ENCODE measurements at regions not wholly inside any gene's neighbourhood (a gene's known extent, or its start where the extent isn't known, plus 50 kb on each side); places are given as distances from the start of the nearest gene placed in this dataset.
"Not testable (repeated sequence)": the region's sequence is repeated elsewhere in the genome, so short reads cannot be mapped to it uniquely, and the experiment has no call there.

DNA sequence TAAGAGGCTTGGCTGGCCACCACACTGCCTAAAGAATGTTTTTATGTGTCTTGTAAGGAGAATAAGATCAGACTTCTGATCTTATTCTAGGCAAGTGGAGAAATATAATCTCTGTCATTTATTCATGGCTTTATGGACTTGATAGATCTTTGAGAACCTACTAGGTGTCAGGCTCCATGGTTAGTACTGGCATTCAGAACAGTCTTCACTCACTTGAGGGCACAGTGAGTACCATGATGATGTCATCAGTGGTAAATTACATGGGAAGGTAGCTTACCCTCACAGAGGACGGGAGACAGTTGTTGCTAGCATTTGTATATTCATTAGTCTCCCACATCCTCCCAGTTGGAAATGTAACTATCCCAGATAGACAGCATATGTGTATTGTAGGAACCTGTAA is 53.5 kb upstream of the NEK3 start:
- H2AFZ ChIP-seq (ENCODE audit: control insufficient read depth, low read length); H3K27me3 ChIP-seq (ENCODE audit: control insufficient read depth, extremely low read depth, insufficient read depth, low read length); H3K9ac ChIP-seq (ENCODE audit: control insufficient read depth, extremely low read depth, insufficient read depth, low read length); H3K4me2 ChIP-seq (ENCODE audit: control insufficient read depth, extremely low read depth, insufficient read depth, low read depth, low read length); H3K9me3 ChIP-seq (ENCODE audit: control insufficient read depth, low read depth, low read length); DNase-seq (ENCODE audit: low read depth, low spot score); H3K27ac ChIP-seq (ENCODE audit: control insufficient read depth, insufficient read depth, low read length); H3K4me1 ChIP-seq (ENCODE audit: control insufficient read depth, extremely low read depth, insufficient read depth, low read length); FAIRE-seq; H3K79me2 ChIP-seq (ENCODE audit: control insufficient read depth, insufficient read depth, low read length); H3K9me1 ChIP-seq (ENCODE audit: control insufficient read depth, extremely low read depth, insufficient read depth, low read length); H3K36me3 ChIP-seq (ENCODE audit: control insufficient read depth in 2 of 2, extremely low read depth in 1 of 2, insufficient read depth in 2 of 2, low read length in 2 of 2); dilution Hi-C loops (cut with MboI; ENCODE audit: extremely low pct_ligation_motif_present, low sequenced_read_pairs); H4K20me1 ChIP-seq (ENCODE audit: control insufficient read depth, extremely low read depth, insufficient read depth, low read length); H3K4me3 ChIP-seq (ENCODE audit: control insufficient read depth in 2 of 3, extremely low read depth in 1 of 3, insufficient read depth in 2 of 3, low read depth in 1 of 3, low read length in 3 of 3): not testable (repeated sequence)

DNA sequence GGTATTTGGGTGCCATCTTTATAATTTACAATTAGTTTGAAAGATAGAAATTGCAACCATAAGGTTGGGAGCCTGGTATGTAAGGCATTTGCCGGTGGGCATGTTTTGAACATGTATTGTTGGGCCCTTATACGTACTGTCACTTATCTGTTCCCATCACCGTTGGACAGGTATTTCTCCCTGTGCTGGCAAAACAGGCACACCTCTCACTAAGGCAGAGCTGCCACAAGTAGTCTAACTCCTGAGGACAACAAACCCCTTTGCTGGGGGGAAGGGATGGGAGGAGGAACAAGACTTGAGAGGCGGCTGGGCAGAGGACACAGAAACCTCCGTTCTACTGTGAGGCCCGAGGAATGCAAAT is 52.0 kb upstream of the NEK3 start:
- H3K4me3 ChIP-seq (ENCODE audit: control insufficient read depth in 2 of 3, extremely low read depth in 1 of 3, insufficient read depth in 2 of 3, low read depth in 1 of 3, low read length in 3 of 3); H3K36me3 ChIP-seq (ENCODE audit: control insufficient read depth in 2 of 2, extremely low read depth in 1 of 2, insufficient read depth in 2 of 2, low read length in 2 of 2); H3K27ac ChIP-seq (ENCODE audit: control insufficient read depth, insufficient read depth, low read length); H3K4me2 ChIP-seq (ENCODE audit: control insufficient read depth, extremely low read depth, insufficient read depth, low read depth, low read length); H3K79me2 ChIP-seq (ENCODE audit: control insufficient read depth, insufficient read depth, low read length); H3K9me3 ChIP-seq (ENCODE audit: control insufficient read depth, low read depth, low read length); H4K20me1 ChIP-seq (ENCODE audit: control insufficient read depth, extremely low read depth, insufficient read depth, low read length); H3K9ac ChIP-seq (ENCODE audit: control insufficient read depth, extremely low read depth, insufficient read depth, low read length); H3K9me1 ChIP-seq (ENCODE audit: control insufficient read depth, extremely low read depth, insufficient read depth, low read length); H3K4me1 ChIP-seq (ENCODE audit: control insufficient read depth, extremely low read depth, insufficient read depth, low read length); H2AFZ ChIP-seq (ENCODE audit: control insufficient read depth, low read length); FAIRE-seq; dilution Hi-C loops (cut with MboI; ENCODE audit: extremely low pct_ligation_motif_present, low sequenced_read_pairs); H3K27me3 ChIP-seq (ENCODE audit: control insufficient read depth, extremely low read depth, insufficient read depth, low read length); DNase-seq (ENCODE audit: low read depth, low spot score): not testable (repeated sequence)

GRCh38 chr13:52210564-52211415 is 51.4 kb upstream of the NEK3 start:
- dilution Hi-C loops (cut with MboI; ENCODE audit: extremely low pct_ligation_motif_present, low sequenced_read_pairs); H3K9ac ChIP-seq (ENCODE audit: control insufficient read depth, extremely low read depth, insufficient read depth, low read length); H3K79me2 ChIP-seq (ENCODE audit: control insufficient read depth, insufficient read depth, low read length); H4K20me1 ChIP-seq (ENCODE audit: control insufficient read depth, extremely low read depth, insufficient read depth, low read length); H3K36me3 ChIP-seq (ENCODE audit: control insufficient read depth in 2 of 2, extremely low read depth in 1 of 2, insufficient read depth in 2 of 2, low read length in 2 of 2); H3K4me1 ChIP-seq (ENCODE audit: control insufficient read depth, extremely low read depth, insufficient read depth, low read length); H3K4me2 ChIP-seq (ENCODE audit: control insufficient read depth, extremely low read depth, insufficient read depth, low read depth, low read length); H3K9me3 ChIP-seq (ENCODE audit: control insufficient read depth, low read depth, low read length); H2AFZ ChIP-seq (ENCODE audit: control insufficient read depth, low read length); DNase-seq (ENCODE audit: low read depth, low spot score); H3K9me1 ChIP-seq (ENCODE audit: control insufficient read depth, extremely low read depth, insufficient read depth, low read length); H3K27ac ChIP-seq (ENCODE audit: control insufficient read depth, insufficient read depth, low read length); H3K27me3 ChIP-seq (ENCODE audit: control insufficient read depth, extremely low read depth, insufficient read depth, low read length); H3K4me3 ChIP-seq (ENCODE audit: control insufficient read depth in 2 of 3, extremely low read depth in 1 of 3, insufficient read depth in 2 of 3, low read depth in 1 of 3, low read length in 3 of 3); FAIRE-seq: not testable (repeated sequence)

All from keratinocyte (primary cell).